ENCODE measurements at regions not wholly inside any gene's neighbourhood (a gene's known extent, or its start where the extent isn't known, plus 50 kb on each side); places are given as distances from the start of the nearest gene placed in this dataset.

- TF ChIP-seq CTCF (conservative IDR thresholded peaks at IDR 0.05; ENCODE audit: low read depth, low read length) (no peak), EZH2 (IDR thresholded peaks at IDR 0.05; ENCODE audit: low read length, unreplicated experiment) (no peak)
Observed at GRCh38 chr11:71068963-71069362, 183.4 kb downstream of the SHANK2 start.
